Adipocyte (in vitro differentiated cells): ENCODE measurements at regions not wholly inside any gene's neighbourhood (a gene's known extent, or its start where the extent isn't known, plus 50 kb on each side); places are given as distances from the start of the nearest gene placed in this dataset.

Experiments
- DNase-seq: peaks from one replicate; pipeline ENCODE4 v3.0.0-alpha.2; 2015; ENCODE audit warnings: low read depth
- H3K27me3 ChIP-seq: replicated peaks from 2 replicates; pipeline ENCODE4 v1.7.0; 2013; ENCODE audit warnings: mild to moderate bottlenecking, low read length, moderate library complexity; ENCODE audit not compliant: control insufficient read depth, insufficient read depth
- H3K36me3 ChIP-seq: 2 replicates; pipeline ENCODE4 v1.7.0; 2013; ENCODE audit warnings: low read length, mild to moderate bottlenecking, moderate library complexity; ENCODE audit not compliant: control insufficient read depth, insufficient read depth, severe bottlenecking
- H3K4me1 ChIP-seq: 2 replicates; pipeline ENCODE4 v1.7.0; 2013; ENCODE audit warnings: mild to moderate bottlenecking, low read length, moderate library complexity; ENCODE audit not compliant: control insufficient read depth, insufficient read depth
- H3K4me3 ChIP-seq: 2 replicates; pipeline ENCODE4 v1.7.0; 2013; ENCODE audit warnings: mild to moderate bottlenecking, low read length, moderate library complexity
- H3K9ac ChIP-seq: 2 replicates; pipeline ENCODE4 v1.7.0; 2013; ENCODE audit warnings: mild to moderate bottlenecking, low read length, moderate library complexity
- H3K9me3 ChIP-seq: 2 replicates; pipeline ENCODE4 v1.7.0; 2013; ENCODE audit warnings: mild to moderate bottlenecking, low read length, moderate library complexity; ENCODE audit not compliant: control insufficient read depth

DNA sequence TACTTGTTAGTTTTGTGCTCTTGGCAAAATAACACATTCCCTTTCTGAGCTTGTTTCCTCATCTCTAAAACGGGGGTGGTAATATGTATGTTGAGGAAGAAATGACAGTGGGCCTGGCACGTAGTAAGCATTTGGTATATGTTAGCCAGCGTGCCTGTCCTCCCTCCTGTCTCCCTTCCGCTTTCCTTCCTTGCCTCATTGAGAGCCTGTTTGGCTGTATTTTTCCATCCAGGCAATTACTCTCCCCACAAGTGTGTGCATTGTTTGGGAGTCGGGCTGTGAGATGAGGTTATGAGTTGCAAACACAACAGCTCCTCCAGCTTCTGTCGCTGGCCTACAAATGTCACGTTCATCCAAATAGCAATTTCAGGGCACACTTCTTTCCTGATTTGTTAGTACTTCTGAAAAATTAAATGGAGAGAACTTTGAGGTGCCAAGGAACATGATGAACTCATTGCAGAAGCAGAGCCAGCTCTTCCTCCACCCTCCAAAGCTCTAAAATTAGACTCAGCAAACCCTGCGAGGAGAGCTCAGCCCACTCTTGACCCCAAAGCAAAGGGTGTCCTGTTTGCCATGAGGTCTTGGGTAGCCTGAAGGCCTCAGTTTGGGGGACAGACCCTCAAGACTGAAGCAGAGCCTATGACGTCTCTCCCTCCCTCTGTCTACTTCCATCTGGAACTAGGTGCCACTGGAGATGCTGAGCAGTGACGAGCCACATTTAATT is 50.7 kb upstream of the TOX2 start:
- Histone ChIP-seq H3K9me3 (peaks cover 4% of the 10 kb centered on the region), H3K9ac (no peak overlapping the region), H3K27me3 (no peaks in the 10 kb centered on the region), H3K4me1 (peaks cover 3% of the 10 kb centered on the region), H3K36me3 (no peaks in the 10 kb centered on the region), H3K4me3 (no peak overlapping the region)
- DNase-seq = no peak

GRCh38 chr20:43863330-43863729 is 51.3 kb upstream of the TOX2 start:
- Histone ChIP-seq H3K9ac (no peak overlapping the region), H3K4me3 (no peak overlapping the region), H3K27me3 (no peaks in the 10 kb centered on the region), H3K36me3 (no peaks in the 10 kb centered on the region), H3K9me3 (peaks cover under 1% of the 10 kb centered on the region), H3K4me1 (peaks cover under 1% of the 10 kb centered on the region)
- no peak for DNase-seq

DNA sequence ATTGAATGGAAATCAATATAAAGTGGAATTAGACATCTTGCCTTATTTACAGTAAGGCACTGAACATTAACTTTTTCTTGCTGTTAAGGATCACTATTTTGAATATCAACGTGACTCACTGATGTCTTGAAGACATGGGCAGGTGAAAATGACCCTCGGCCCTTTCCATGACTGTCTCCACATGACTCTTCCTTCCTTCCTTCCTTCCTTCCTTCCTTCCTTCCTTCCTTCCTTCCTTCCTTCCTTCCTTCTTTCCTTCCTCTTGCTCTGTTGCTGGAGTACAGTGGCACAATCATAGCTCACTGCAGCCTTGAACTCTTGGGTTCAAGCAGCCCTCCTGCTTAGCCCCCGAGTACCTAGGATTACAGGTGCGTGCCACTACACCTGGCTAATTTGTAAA is 52.2 kb upstream of the TOX2 start:
- H3K36me3 ChIP-seq = no peaks in the 10 kb centered on the region
- no peaks in the 10 kb centered on the region for H3K9me3 ChIP-seq
- H3K4me3 ChIP-seq = no peak overlapping the region
- no peaks in the 10 kb centered on the region for H3K4me1 ChIP-seq
- no peak overlapping the region for H3K9ac ChIP-seq
- no peak for DNase-seq
- no peaks in the 10 kb centered on the region for H3K27me3 ChIP-seq

- Histone ChIP-seq H3K36me3 (no peaks in the 10 kb centered on the region), H3K4me1 (no peaks in the 10 kb centered on the region), H3K9me3 (no peaks in the 10 kb centered on the region), H3K4me3 (no peak overlapping the region), H3K27me3 (no peaks in the 10 kb centered on the region), H3K9ac (no peak overlapping the region)
- DNase-seq = no peak
These were observed 54.7 kb upstream of the TOX2 start for GRCh38 chr20:43859994-43860393.

- H3K36me3 ChIP-seq = no peaks in the 10 kb centered on the region
- no peak for DNase-seq
- no peaks in the 10 kb centered on the region for H3K4me1 ChIP-seq
- no peak overlapping the region for H3K4me3 ChIP-seq
- H3K9ac ChIP-seq = no peak overlapping the region
- no peaks in the 10 kb centered on the region for H3K9me3 ChIP-seq
- H3K27me3 ChIP-seq = no peaks in the 10 kb centered on the region
These were observed 56.7 kb upstream of the TOX2 start for GRCh38 chr20:43857932-43858331.

DNA sequence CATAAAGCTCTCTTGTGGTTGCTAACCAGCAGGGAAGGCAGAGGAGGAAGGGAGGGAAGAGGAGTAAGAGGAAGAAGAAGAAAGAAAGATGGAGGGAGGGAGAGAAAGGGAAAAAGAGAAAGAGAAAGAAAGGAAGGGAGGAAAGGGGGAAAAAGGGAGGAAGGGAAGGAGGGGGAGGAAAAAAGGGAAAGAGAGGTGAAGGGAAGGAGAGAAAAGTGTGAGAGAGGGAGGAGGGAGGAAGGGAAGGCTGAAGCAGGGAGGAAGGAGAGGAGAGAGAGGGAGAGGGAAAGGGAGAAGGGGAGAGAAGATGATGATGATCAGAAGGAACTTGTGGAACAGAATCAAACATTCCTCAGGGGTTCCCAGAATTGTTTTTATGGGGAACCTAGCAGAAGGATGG is 57.5 kb upstream of the TOX2 start:
- no peaks in the 10 kb centered on the region for H3K27me3 ChIP-seq
- no peak overlapping the region for H3K9ac ChIP-seq
- H3K36me3 ChIP-seq = no peaks in the 10 kb centered on the region
- no peaks in the 10 kb centered on the region for H3K4me1 ChIP-seq
- DNase-seq = no peak
- H3K4me3 ChIP-seq = no peak overlapping the region
- no peaks in the 10 kb centered on the region for H3K9me3 ChIP-seq

DNA sequence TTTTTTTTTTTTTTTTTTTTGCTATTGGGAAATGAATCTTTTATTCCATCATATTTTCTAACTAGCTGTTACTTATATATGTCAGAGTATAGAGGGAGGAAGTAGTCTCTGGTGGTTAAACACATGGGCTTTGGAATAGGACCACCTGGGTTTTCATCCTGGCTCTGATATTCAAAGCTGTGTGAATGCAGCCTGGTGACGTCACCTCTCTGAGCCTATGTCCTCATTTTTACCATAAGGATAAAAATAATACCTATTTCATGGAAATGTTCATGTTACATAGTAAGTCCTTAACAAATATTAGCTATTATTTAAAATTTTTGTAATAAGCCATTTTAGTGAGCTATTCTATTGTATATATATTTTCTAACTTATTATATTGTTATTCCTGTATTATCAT is 58.8 kb upstream of the TOX2 start:
- H3K4me1 ChIP-seq = no peaks in the 10 kb centered on the region
- H3K9me3 ChIP-seq = no peaks in the 10 kb centered on the region
- no peak overlapping the region for H3K4me3 ChIP-seq
- no peaks in the 10 kb centered on the region for H3K27me3 ChIP-seq
- H3K9ac ChIP-seq = no peak overlapping the region
- DNase-seq = no peak
- H3K36me3 ChIP-seq = no peaks in the 10 kb centered on the region

- Histone ChIP-seq H3K4me3 (no peak overlapping the region), H3K27me3 (no peaks in the 10 kb centered on the region), H3K9me3 (no peaks in the 10 kb centered on the region), H3K4me1 (peaks cover 9% of the 10 kb centered on the region), H3K9ac (no peak overlapping the region), H3K36me3 (no peaks in the 10 kb centered on the region)
- no peak for DNase-seq
These were observed 60.7 kb upstream of the TOX2 start for GRCh38 chr20:43853918-43854317.

DNA sequence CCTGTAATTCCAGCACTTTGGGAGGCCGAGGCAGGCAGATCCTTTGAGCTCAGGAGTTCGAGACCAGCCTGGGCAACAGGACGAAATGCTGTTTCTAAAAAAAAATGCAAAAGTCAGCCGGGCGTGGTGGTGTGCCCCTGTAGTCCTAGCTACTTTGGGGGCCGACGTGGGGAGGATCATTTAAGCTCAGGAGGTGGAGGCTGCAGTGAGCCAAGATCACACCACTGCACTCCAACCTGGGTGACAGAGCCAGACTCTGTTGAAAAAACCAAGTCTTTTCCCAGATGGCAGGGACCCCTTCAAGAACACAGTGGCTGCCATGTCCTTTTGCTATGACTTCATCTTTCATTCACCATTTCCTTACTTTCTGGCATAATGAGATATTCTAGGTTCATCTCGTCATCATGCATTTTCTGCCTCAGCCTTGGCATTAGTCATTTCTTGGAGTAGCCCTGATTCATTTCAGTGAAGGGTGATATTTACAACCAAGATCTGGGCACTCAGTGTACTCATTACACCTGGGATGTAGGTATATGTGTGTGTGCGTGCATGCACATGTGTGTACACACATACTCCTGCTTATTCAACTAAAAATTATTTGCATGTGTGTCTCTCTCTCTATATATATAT is 61.4 kb upstream of the TOX2 start:
- Histone ChIP-seq H3K4me1 (peaks cover 9% of the 10 kb centered on the region), H3K9ac (no peak overlapping the region), H3K36me3 (no peaks in the 10 kb centered on the region), H3K27me3 (no peaks in the 10 kb centered on the region), H3K9me3 (no peaks in the 10 kb centered on the region), H3K4me3 (no peak overlapping the region)
- DNase-seq = no peak

GRCh38 chr20:43849496-43850186 is 65.0 kb upstream of the TOX2 start:
- no peaks in the 10 kb centered on the region for H3K9me3 ChIP-seq
- peak; percentile 78 for DNase-seq
- no peak overlapping the region for H3K4me3 ChIP-seq
- no peaks in the 10 kb centered on the region for H3K27me3 ChIP-seq
- H3K4me1 ChIP-seq = peaks cover 9% of the 10 kb centered on the region
- no peaks in the 10 kb centered on the region for H3K36me3 ChIP-seq
- H3K9ac ChIP-seq = no peak overlapping the region

DNA sequence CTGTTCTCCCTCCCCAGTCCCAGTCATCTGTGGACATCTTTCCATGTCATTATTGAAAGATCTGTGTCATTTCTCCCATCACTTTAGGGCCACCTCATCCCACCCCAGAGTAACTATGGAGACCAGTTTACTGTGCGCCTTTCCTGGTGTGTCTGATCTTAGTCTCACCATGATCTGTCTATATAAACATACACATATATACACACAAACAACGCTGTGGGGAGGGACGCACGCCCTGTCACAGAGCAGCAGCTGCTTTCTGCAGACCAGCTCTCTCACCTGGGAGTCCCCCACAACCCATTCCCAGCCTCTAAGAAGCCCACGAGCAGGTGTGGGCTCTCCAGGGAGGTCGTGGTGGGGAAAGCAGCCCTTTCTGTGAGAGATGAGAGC is 68.1 kb upstream of the TOX2 start:
- H3K9me3 ChIP-seq = no peaks in the 10 kb centered on the region
- peaks cover 16% of the 10 kb centered on the region for H3K4me1 ChIP-seq
- no peak overlapping the region for H3K4me3 ChIP-seq
- no peak overlapping the region for H3K9ac ChIP-seq
- H3K36me3 ChIP-seq = no peaks in the 10 kb centered on the region
- no peaks in the 10 kb centered on the region for H3K27me3 ChIP-seq
- no peak for DNase-seq
